HG03039 (cell line): ENCODE measurements at regions not wholly inside any gene's neighbourhood (a gene's known extent, or its start where the extent isn't known, plus 50 kb on each side); places are given as distances from the start of the nearest gene placed in this dataset.

Experiments
- ATAC-seq: cut with Tn5 transposase; IDR thresholded peaks from one replicate; pipeline ENCODE4 v1.9.1; 2021; ENCODE audit warnings: mild to moderate bottlenecking, moderate library complexity; ENCODE audit not compliant: unreplicated experiment

DNA sequence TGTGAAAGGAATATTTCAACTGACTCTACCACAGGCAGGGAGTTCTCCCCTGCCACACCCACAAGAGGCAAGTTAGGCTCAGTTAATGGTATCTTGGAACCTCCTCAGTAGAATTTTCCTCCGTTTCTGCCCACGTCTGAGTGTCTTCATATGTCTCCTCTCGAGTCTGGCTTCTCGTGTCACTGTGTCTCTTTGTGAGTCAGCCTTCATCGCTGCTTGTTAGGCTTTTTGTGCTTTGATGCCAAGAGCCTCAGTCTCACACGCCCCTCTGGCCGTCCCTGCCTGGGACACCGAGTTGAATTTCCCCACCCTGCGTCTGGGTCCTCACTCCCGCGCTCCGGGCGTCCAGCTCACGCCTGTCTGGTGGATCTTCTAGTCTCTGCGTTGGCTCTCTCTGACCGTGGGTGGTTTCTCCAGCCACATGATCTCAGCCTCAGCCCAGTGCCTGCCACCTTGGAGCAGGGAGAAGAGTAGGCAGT lies 125.7 kb upstream of the GADD45A start:
- no peak for ATAC-seq

DNA sequence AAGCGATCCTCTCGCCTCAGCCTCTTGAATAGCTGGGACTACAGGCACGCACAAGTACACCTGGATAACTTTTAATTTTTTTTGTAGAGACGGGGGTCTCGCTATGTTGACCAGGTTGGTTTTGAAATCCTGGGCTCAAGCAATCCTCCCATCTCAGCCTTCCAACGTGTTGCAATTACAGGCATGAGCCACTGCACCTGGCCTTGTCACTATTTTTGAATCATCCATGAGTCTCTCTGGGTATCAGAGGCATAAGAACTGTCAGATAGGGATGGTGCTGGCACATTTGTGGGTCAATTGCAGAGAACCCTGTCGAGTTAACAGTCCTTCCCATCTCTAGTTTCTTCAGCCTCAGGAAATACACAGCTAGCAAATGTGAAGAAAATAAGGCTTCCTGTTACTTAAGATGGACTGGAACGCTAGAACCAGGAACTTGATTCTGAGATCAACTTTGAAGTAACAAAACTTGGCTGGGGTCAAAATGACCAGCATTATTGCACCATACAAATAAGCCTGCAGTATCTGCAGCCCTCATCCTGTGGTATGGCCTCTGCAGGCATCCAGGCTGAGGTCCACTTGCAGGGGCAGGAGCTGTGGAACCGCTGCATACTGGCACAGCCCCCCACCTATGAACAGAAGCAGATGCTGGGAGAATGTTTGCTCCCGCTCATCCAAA lies 124.3 kb upstream of the GADD45A start:
- ATAC-seq: no peak

DNA sequence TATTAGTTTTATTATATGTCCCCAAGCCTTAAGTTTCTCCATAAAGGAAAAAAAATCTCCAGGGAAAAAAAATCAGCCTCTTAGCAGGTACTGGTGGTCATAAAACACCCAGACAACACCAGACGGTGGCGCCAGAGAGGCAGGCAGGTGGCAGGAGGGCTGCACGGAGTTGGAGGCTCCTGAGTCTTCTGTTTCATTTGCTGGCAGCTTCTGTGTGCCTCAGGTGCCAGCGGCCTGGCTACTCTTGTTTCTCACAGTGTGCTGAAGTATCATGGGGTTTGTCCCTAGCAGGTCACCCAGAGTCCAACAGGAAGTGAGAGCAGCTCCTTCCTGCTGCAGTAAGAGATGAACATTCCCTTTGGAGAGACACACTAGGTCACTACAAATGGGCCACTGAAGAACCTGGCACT lies 123.3 kb upstream of the GADD45A start:
- peak; percentile 85 for ATAC-seq

DNA sequence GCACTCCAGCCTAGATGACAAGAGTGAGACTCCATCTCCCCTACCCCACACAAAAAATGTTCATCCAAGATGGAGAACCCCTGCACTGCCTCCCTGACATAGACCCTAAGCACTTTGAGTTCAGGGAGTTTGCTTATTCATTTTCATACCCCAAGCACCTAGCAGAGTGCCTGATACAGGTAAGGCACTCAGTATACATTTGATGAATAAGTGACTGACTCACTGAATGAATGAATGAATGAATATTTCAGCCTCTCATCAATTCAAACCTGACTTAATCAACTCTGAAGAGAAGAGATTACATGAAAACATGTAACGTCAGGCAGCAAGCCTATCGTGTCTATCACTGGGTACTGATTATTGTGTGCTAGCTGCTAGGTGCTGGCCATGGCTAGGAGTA lies 121.3 kb upstream of the GADD45A start:
- ATAC-seq: no peak

DNA sequence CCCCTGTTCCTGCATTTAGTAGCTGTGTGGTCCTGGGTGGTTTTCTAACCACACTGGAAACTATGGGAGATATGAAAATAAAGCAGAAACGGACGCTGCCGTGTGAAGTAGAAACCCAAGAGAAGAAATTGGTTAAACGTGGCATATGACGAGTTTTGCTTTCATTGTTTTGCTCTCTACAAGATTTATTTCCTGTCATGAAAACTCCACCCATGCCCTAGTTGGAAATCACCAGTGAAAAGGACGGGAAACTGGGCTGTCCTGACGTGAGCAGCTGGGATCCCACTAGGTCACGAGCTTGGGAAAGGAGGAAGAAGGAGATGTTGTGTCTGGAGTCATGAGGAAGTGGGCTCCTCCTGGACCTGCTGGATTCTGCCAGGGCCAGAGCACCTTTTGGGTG lies 120.8 kb upstream of the GADD45A start:
- ATAC-seq: no peak

DNA sequence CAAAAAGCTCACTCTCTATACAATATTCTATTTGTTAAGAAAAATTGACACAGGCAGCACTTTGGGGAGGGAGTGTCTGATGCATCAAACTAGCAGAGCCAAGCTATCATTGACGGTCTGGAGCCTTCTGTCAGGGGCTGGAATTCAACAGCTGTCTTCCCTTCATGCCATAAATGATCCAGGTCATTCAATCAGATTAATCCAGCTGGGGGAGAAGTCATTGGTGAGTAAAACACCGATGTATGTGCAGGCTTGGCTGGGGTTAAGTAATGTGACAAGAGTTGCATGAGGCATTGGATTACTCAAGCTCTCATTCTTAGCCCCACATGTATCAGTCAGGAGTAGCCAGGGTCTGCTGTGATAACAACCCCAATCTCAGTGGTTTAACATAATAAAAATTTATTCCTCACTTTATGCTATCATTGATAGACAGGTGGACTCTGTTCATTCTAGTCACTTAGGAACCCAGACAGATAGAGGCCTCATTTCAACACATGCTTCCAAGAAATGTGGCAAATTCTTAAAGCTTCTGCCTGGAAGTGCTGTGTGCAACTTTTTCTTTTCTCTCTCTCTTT lies 118.1 kb upstream of the GADD45A start:
- ATAC-seq: no peak

DNA sequence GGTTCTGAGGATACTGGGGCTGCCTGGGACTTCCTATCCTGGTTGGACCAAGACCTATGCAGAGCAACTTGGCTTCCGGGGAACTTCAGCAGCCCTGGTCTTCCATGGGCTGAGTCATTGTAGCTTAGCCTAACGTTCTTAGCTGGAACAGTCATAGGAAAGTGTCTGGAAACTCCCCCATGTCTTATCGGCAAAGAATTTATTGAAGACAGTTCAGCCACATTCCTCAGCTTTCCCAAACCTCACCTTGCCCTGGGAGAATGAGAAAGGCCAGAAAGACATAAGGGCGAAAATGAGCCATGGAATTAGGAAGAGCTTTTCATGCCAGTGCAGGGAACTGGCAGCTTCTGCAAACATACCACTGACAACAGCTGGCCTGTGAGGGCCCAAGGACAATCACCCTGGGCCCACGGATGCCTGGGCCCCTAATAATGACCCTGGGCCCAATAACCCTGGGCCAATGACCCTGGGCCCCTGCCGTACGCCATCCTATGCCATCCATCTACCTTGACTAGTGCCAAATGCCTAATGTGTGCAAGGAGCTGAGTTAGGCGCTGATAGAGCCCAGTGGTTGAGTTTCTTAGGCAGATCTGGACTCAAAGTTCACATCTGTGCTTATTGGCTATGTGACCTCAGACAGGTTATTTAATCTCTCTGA lies 114.4 kb upstream of the GADD45A start:
- ATAC-seq: no peak

DNA sequence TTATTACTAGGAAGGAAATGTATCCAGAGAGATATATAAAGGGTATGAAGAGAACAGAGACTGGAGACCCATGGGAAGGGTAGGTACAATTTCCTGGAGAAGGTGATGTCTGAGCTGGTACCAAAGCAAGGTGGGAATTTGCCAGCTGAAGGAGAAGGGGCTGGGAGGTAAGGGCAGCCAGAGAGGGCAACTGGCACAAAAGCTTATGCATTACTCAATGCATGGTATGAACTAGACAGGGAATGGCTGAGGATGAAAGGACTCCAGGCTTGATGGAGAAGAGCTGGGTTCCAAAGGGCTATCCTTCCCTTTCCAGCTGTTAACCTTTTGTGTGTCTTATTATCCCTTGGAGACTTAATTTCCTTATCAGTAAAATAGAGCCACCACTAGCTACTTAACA lies 113.6 kb upstream of the GADD45A start:
- no peak for ATAC-seq

DNA sequence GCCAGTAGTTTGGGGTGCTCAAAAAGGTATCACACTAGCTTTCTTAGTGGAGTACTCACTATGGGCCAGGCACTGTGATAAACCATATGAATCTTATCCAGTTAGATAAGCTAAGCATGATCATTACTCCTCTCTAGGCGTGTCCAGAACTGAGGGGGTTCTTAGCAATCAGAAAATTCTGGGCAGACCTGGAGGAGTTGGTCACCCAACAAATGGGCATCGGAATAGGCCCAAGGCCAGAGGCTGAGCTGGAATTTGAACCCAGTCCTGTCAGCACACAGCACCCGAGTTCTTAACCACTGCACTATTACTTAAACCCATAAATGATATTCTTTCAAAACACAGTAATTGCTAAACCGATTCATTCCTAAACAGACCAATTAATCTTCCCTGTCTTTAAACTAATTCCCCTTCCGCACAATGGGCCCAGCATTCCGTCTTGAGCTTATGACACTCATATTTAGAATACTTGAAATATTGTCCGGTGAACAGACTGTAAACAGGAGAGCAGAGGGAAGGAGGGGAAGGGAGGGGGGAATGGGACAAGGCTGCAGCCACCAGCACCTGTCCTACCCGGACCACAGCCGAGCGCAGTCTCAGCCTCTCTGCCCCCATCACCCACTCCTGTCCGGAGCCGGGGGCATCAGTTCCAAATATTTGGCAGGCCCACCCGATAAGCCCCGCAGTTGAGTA lies 113.0 kb upstream of the GADD45A start:
- no peak for ATAC-seq

DNA sequence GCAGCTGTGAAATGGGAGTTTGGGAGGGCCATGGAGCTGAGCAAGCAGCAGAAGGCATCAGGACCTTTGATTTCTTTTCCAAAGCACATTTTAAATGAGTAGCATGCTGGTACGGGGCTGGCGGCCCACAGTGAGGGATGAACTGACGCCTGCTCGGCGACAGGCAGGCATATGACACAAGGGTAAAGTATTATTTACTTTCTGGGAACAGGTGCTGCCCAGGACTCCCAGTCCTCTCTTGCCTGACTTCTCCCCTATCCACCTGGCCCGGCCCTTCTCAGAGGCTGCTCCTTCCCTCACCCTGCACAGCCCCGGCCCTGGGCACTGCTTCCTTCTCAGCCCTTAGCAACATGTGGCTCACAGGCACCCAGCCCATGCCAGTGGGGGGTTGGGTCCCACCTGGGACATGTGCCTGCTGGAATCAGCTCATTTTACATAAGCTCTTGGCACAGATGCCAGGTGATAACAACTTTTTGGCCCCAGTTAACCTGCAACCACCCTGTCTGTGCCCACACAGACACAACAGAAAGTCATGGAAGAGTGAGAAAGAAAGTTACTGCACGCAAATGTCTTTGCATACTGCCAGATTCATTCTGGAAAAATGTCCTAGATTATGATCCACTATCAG lies 112.3 kb upstream of the GADD45A start:
- no peak for ATAC-seq

DNA sequence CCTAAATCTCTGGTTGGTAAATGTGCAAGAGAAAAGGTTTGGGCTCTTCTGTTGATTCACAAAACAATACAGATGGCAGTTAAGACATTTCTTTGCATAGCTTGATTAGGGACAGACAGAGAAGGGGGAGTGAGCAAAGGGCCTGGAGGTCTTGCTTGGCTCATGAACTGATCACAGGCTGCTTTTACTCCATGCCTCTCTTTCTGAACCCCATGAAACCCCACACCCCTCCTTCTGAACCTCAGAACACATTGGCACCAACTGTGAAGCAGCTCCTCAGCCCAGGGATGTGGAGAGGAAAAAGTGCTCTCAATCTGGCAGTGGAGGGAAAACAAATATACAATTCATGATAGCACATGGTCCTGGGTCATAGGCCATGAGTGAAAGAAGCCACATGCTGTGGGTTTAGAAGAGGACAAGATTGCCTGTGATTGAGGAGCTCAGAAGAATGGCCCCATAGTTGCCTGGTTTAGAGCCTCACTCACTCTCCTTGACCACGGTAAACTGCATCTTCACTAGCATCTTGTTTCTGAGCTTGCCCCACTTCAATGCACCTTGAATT lies 111.6 kb upstream of the GADD45A start:
- ATAC-seq: no peak

DNA sequence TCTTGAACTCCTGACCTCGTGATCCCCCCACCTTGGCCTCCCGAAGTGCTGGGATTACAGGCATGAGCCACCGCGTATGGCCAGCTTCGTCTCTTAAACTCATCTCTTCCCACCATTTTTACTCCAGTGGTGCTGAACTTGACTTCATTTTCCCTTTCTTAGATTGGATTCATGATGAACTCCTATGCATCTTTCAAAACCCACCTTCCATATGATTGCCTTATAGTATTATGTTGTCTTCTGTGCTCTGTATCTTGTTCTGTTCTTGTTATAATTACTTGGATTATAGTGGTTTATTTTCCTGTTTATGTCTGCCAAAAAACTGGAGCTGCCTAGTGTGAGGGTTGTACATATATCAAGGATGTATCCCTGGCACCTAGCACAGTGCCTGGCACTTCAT lies 110.8 kb upstream of the GADD45A start:
- ATAC-seq: no peak

DNA sequence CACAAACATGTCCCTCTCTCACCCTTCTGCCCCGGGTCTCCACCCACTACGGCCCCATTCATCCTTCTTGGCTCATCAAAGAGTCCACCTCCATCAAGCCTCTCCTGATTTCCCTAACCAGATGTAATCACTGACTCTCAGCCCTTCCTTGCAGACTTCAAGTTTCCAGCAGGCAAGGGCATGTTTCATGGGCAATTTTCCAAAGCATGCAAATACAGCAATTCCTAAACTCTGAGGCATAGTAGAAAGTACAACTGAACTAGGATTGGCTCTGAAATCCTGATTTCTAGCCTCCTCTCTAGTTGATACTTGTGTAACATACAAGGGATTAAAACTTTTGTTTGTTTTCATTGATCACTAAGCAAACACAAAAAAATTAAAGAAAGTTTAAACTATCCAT lies 109.1 kb upstream of the GADD45A start:
- ATAC-seq: no peak

DNA sequence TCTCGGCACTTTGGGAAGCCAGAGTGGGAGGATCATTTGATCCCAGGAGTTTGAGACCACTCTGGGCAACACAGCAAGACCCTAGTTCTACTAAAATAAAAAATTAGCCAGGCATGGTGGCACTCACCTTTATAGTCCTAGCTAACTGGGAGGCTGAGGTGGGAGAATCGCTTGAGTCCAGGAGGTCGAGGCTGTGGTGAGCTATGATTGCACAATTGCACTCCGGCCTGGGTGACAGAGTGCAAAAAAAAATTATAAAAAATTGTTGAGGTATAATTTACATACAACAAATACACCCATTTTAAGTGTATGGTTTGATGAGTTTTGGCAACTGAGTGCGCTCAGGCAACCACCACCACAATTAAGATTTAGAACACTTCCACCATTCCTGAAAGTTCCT lies 108.5 kb upstream of the GADD45A start:
- no peak for ATAC-seq

DNA sequence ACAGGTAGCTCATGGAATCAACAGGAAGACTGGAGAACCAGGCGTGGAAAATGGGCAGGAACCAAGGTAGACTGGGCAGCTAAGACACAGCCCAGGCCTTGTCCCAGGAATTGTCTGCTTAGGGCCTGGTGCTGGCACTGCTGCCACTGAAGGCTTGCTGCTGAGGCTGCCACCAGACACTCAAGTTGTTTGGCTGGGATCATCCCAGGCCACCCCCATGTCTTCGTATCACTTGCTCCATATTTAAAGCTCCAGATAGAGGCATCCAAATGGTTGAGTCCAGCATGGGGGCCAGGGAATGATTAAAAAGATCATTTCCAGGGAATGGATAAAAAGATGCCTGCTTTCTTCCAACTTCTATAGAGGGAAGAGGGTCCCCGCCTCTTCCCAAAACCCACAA lies 107.4 kb upstream of the GADD45A start:
- ATAC-seq: no peak

DNA sequence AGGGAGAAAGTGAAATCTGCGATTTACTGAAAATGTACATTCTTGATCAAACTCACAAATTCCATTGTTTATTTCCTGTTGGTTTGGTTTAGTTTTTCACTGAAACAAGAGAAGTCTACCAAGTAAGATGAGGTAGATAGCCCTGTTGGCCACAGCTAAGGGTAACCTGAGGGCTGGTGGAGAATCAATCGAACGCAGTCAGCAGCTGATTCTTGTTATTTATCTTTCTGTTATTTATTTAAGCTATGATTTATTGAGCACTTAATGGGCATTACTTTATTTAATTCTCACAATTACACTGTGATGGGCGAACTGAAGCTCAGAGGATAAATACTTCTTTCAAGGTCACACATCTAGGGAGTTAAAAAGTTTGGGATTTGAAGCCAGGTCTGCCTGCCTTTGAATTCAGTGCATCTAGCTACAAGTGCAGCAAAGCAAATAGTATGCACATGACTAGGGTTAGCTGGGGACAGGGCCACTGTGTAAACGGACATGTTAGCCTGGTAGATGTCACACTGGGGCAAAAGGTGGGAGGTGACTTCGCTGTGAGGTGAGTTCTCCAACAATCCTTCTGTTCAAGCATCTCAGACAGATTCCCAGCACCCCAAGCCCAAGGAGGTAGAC lies 106.5 kb upstream of the GADD45A start:
- no peak for ATAC-seq

DNA sequence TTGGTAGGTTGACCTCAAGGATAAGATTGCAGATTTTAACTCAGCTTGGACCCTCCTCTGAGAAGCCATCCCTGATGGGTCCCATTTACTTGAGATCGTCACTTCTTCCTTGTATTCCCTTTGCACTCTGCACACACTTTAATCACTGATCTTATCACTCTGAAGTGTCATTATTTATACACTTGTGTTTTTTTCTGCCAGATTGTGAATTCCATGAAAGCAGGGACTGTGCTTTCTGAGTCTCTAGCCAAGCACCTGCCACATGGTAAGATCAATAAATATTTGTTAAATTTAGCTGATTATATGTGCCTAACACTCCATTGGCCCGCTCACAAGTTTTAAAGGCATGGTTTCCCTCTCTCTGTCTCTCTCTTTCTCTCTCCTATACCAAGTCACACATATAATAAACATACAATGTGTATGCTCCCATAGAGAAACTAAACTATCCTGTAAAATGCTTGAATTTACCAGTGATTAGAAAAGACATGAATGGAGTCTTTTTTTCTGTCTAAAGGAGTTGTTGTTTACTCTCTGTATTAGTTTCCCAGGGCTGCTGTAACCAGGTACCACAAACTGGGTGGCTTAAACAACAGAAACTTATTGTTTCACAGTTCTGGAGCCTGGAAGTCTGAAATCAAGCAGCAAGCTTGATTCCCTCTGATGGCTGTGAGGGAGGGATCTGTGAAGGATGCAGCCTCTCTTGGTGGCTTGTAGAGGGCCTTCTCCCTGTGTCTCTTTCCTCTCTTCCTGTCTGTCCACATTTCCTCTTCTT lies 105.2 kb upstream of the GADD45A start:
- ATAC-seq: no peak

DNA sequence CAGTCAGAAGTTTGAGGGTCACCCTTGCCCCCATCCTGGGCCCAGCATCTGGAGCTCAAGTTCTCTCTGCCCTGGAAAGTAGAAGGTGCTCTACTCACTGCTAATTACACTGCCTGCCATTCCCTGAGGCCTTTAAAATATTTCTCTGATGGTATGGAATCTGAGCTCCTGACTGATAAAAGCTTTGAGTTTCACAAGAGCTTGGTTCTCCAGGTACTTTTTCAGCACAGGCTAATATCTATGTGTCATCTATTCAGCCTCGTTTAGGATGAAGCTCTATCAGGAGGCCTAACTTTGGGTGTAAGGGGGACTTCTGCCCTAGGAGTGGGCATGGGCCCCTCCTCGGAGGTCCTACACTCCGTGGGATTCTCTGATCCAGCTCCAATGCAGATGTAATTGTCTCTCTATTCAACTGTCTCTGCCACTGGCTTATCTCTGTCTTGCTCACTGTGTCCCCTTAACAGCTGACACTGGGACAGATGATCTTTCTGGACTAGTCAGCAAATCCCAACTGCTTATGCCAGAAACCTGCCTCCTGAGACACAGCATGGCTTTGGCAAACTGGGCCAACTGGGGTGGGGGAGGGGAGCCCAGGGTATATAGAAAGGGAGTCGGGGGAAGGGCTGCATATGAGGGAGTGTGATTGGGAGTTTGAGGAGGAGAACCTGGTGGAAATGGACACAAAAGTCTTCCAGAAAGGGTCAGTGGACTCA lies 104.2 kb upstream of the GADD45A start:
- ATAC-seq: no peak
